ENCODE measurements at regions not wholly inside any gene's neighbourhood (a gene's known extent, or its start where the extent isn't known, plus 50 kb on each side); places are given as distances from the start of the nearest gene placed in this dataset.

- H3K36me3 ChIP-seq (ENCODE audit: control insufficient read depth in 2 of 2, insufficient read depth in 2 of 2, low read length in 1 of 2): no peaks in the 10 kb centered on the region
- H3K4me3 ChIP-seq: no peak overlapping the region
- in situ Hi-C loops (cut with MboI) (no loop called here), intact Hi-C loops (cut with micrococcal nuclease; ENCODE audit: unreplicated experiment) (no loop called here)
- ChIA-PET SMC1A (ENCODE audit: uncharacterized antibody, unreplicated experiment) (interaction anchor here (0.7 kb wide), 1 partner anchor 291 kb away, joined by 3 read pairs; no protein-coding TSS in a partner anchor), POLR2A (no interaction called here), RAD21 (ENCODE audit: unreplicated experiment) (no interaction called here), CTCF (no interaction called here)
- FAIRE-seq (no peak), ATAC-seq (no peak), DNase-seq (ENCODE audit: low read depth, low spot score) (no peak)
- peaks cover 0 to 4% of the 10 kb centered on the region in 2 experiments; a peak in 1 of 4 replicates for H3K27me3 ChIP-seq (replicated peaks in 1 of 2; ENCODE audit: control insufficient read depth in 2 of 2, insufficient read depth in 2 of 2, low read length in 1 of 2)
- no TSS peak for BruUV-seq (replicated peaks)
- WGBS (ENCODE audit: insufficient coverage, insufficient replicate concordance, low lambda C conversion rate, missing lambda C conversion rate): 15% methylated on average over 6 of the region's 6 CpGs
- TF ChIP-seq USF2 (IDR thresholded peaks at IDR 0.05; ENCODE audit: borderline replicate concordance, low read depth, low read length) (no peak), HDAC2 (IDR thresholded peaks at IDR 0.05) (no peak), HDAC6 (IDR thresholded peaks at IDR 0.05; ENCODE audit: unreplicated experiment) (no peak), STAT1 (conservative IDR thresholded peaks at IDR 0.05) (no peak), TCF3 (IDR thresholded peaks at IDR 0.05; ENCODE audit: borderline replicate concordance, insufficient read depth, low read depth, low read length) (no peak), SMC3 (IDR thresholded peaks at IDR 0.05; ENCODE audit: borderline replicate concordance, low read length) (no peak), KDM1A (IDR thresholded peaks at IDR 0.05; ENCODE audit: borderline replicate concordance) (no peak), EGR1 (IDR thresholded peaks at IDR 0.05; ENCODE audit: borderline replicate concordance in 1 of 2, low read depth in 2 of 2, low read length in 2 of 2) (no peak)
- H3K4me2 ChIP-seq (ENCODE audit: control insufficient read depth, insufficient read depth): no peak overlapping the region
- no peak overlapping the region for H2AFZ ChIP-seq (ENCODE audit: control insufficient read depth, low read depth, low read length)
- no peaks in the 10 kb centered on the region for H3K4me1 ChIP-seq (ENCODE audit: control insufficient read depth, insufficient read depth, low read length)
- no peak overlapping the region for H3K9ac ChIP-seq (ENCODE audit: control insufficient read depth, insufficient read depth, low read length)
- H3K27ac ChIP-seq (ENCODE audit: control insufficient read depth, insufficient read depth): no peak overlapping the region
- H3K79me2 ChIP-seq (ENCODE audit: control insufficient read depth, insufficient read depth, low read length): no peaks in the 10 kb centered on the region
- H3K9me3 ChIP-seq (replicated peaks; ENCODE audit: control insufficient read depth, insufficient read depth, low read length): no peaks in the 10 kb centered on the region
- H4K20me1 ChIP-seq (ENCODE audit: control insufficient read depth, insufficient read depth): no peaks in the 10 kb centered on the region
Measured at GRCh38 chr12:114046236-114046998, 80.3 kb upstream of the RBM19 start.

Data from GM12878 (cell line).